HEK293 (cell line): ENCODE measurements at regions not wholly inside any gene's neighbourhood (a gene's known extent, or its start where the extent isn't known, plus 50 kb on each side); places are given as distances from the start of the nearest gene placed in this dataset.

Source experiments
- CTCF ChIA-PET: fragments of 350-600 bp; formaldehyde crosslinking; extraction: SDS; loops from one replicate; lab custom pipeline; 2021; ENCODE audit warnings: antibody characterized with exemption; lab: Yijun Ruan, JAX
- POLR2A ChIA-PET: fragments of 300-600 bp; formaldehyde crosslinking; extraction: SDS; loops from one replicate; lab custom pipeline; 2020; ENCODE audit warnings: antibody characterized with exemption, inconsistent platforms; lab: Yijun Ruan, JAX
- H3K27ac ChIP-seq: fragments of 200-500 bp; sonication (Bioruptor generic); 2 replicates; pipeline ENCODE4 v1.5.1; 2014; ENCODE audit warnings: low read depth, low read length, control low read depth, inconsistent platforms; ENCODE audit errors: extremely low read depth
- H3K36me3 ChIP-seq, 2 experiments: fragments of 200-500 bp in 1 of 2; sonication (Bioruptor generic) in 1 of 2; 1 replicate in 1 of 2; 2 replicates in 1 of 2; pipeline ENCODE4 v1.5.1; 2014 to 2017; ENCODE audit warnings: inconsistent platforms in 2 of 2, low read length in 2 of 2; ENCODE audit not compliant: control insufficient read depth in 2 of 2, insufficient read depth in 1 of 2
- H3K4me1 ChIP-seq: fragments of 200-500 bp; sonication (Bioruptor generic); 2 replicates; pipeline ENCODE4 v1.5.1; 2014; ENCODE audit warnings: mild to moderate bottlenecking, low read length, inconsistent platforms; ENCODE audit not compliant: control insufficient read depth, insufficient read depth
- H3K4me3 ChIP-seq: 2 replicates; pipeline ENCODE4 v1.5.1; 2011; ENCODE audit warnings: low read depth, mild to moderate bottlenecking, control low read depth, low read length, moderate library complexity
- H3K9me3 ChIP-seq: fragments of 200-500 bp; sonication (Bioruptor generic); 2 replicates; pipeline ENCODE4 v1.5.1; 2014; ENCODE audit warnings: low read depth, low read length, inconsistent platforms; ENCODE audit not compliant: control insufficient read depth, insufficient read depth
- GFI1B ChIP-seq: fragments of 450-650 bp; formaldehyde crosslinking; IDR thresholded peaks from 2 replicates; pipeline ENCODE4 v1.5.1; 2016; ENCODE audit warnings: missing biosample characterization, missing genetic modification characterization
- YY1 ChIP-seq: fragments of 450-650 bp; formaldehyde crosslinking; IDR thresholded peaks from 2 replicates; pipeline ENCODE4 v1.5.1; 2018; ENCODE audit warnings: missing biosample characterization, missing genetic modification characterization
- ZBTB10 ChIP-seq: fragments of 450-650 bp; formaldehyde crosslinking; IDR thresholded peaks from 2 replicates; pipeline ENCODE4 v1.5.1; 2016; ENCODE audit warnings: missing biosample characterization, missing genetic modification characterization
- ZBTB20 ChIP-seq: fragments of 450-650 bp; formaldehyde crosslinking; IDR thresholded peaks from 2 replicates; pipeline ENCODE4 v1.5.1; 2016; ENCODE audit warnings: missing biosample characterization, missing genetic modification characterization
- ZNF302 ChIP-seq: fragments of 450-650 bp; formaldehyde crosslinking; IDR thresholded peaks from 2 replicates; pipeline ENCODE4 v1.5.1; 2016; ENCODE audit warnings: missing biosample characterization, missing genetic modification characterization, low read depth
- ZNF513 ChIP-seq: fragments of 450-650 bp; IDR thresholded peaks from 2 replicates; pipeline ENCODE4 v1.5.1; 2018; ENCODE audit warnings: missing biosample characterization, missing genetic modification characterization
- ZNF514 ChIP-seq: fragments of 450-650 bp; formaldehyde crosslinking; IDR thresholded peaks from 2 replicates; pipeline ENCODE4 v1.5.1; 2016; ENCODE audit warnings: missing biosample characterization, missing genetic modification characterization
- ZNF530 ChIP-seq: fragments of 450-650 bp; formaldehyde crosslinking; IDR thresholded peaks from 2 replicates; pipeline ENCODE4 v1.5.1; 2016; ENCODE audit warnings: low read depth, missing biosample characterization, missing genetic modification characterization
- ZNF664 ChIP-seq: fragments of 450-650 bp; formaldehyde crosslinking; IDR thresholded peaks from 2 replicates; pipeline ENCODE4 v1.5.1; 2016; ENCODE audit warnings: missing biosample characterization, missing genetic modification characterization
- ZNF785 ChIP-seq: fragments of 450-650 bp; formaldehyde crosslinking; IDR thresholded peaks from 2 replicates; pipeline ENCODE4 v1.5.1; 2016; ENCODE audit warnings: missing biosample characterization, missing genetic modification characterization
- ZNF791 ChIP-seq: fragments of 450-650 bp; formaldehyde crosslinking; IDR thresholded peaks from 2 replicates; pipeline ENCODE4 v1.5.1; 2016; ENCODE audit warnings: missing biosample characterization, missing genetic modification characterization

GRCh38 chr4:176999935-177000543, 207.3 kb upstream of the VEGFC start:
- no peak overlapping the region for H3K27ac ChIP-seq
- H3K36me3 ChIP-seq = no peaks in the 10 kb centered on the region
- POLR2A ChIA-PET = no interaction called here
- no peaks in the 10 kb centered on the region for H3K4me1 ChIP-seq
- H3K4me3 ChIP-seq = no peak overlapping the region
- H3K9me3 ChIP-seq = no peaks in the 10 kb centered on the region
- TF ChIP-seq YY1 (tag by site-specific recombination) (no peak), ZNF791 (tag by site-specific recombination) (no peak)
- CTCF ChIA-PET = no interaction called here

- no peak for TF ChIP-seq ZNF530
- TF ChIP-seq ZNF302 (tag by site-specific recombination) = no peak
- TF ChIP-seq ZNF785 = no peak
- no peak for TF ChIP-seq ZBTB10 (tag by site-specific recombination)
- TF ChIP-seq, all 188 proteins: peak for 0
- no peak overlapping the region for H3K27ac ChIP-seq
- H3K4me1 ChIP-seq = no peaks in the 10 kb centered on the region
- no peak overlapping the region for H3K4me3 ChIP-seq
- CTCF ChIA-PET = no interaction called here
- H3K9me3 ChIP-seq = no peaks in the 10 kb centered on the region
- POLR2A ChIA-PET = no interaction called here
- H3K36me3 ChIP-seq = no peaks in the 10 kb centered on the region
These were observed 208.8 kb upstream of the VEGFC start for GRCh38 chr4:177001271-177002175.

- CTCF ChIA-PET = no interaction called here
- POLR2A ChIA-PET = no interaction called here
These were observed 213.0 kb upstream of the VEGFC start for GRCh38 chr4:177005674-177006230.

More at GRCh38 chr4:177005674-177006230, 213.0 kb upstream of the VEGFC start:
- no peak for TF ChIP-seq ZNF514 (tag by site-specific recombination)
- TF ChIP-seq ZBTB10 (tag by site-specific recombination) = no peak
- no peak for TF ChIP-seq ZNF513 (tag by site-specific recombination)
- no peak for TF ChIP-seq ZNF664 (tag by site-specific recombination)
- TF ChIP-seq GFI1B (tag by site-specific recombination) = no peak
- TF ChIP-seq ZBTB20 (tag by site-specific recombination) = no peak
- H3K4me3 ChIP-seq = no peak overlapping the region
- H3K9me3 ChIP-seq = no peaks in the 10 kb centered on the region
- no peak overlapping the region for H3K27ac ChIP-seq
- H3K36me3 ChIP-seq = no peaks in the 10 kb centered on the region
- H3K4me1 ChIP-seq = no peaks in the 10 kb centered on the region
